Progenitor cell of endocrine pancreas (in vitro differentiated cells): ENCODE measurements at regions not wholly inside any gene's neighbourhood (a gene's known extent, or its start where the extent isn't known, plus 50 kb on each side); places are given as distances from the start of the nearest gene placed in this dataset.

Source experiments
- DNase-seq: peaks from one replicate; pipeline ENCODE4 v3.0.0; 2021; ENCODE audit warnings: low spot score; ENCODE audit not compliant: unreplicated experiment
- H3K27ac Mint-ChIP-seq: 2 replicates; pipeline ENCODE4 v1.8.0; 2021; ENCODE audit warnings: mild to moderate bottlenecking, moderate library complexity, mixed read lengths
- H3K27me3 Mint-ChIP-seq: 2 replicates; pipeline ENCODE4 v1.8.0; 2021; ENCODE audit warnings: mixed read lengths
- H3K36me3 Mint-ChIP-seq: 2 replicates; pipeline ENCODE4 v1.8.0; 2022; ENCODE audit warnings: mixed read lengths; ENCODE audit not compliant: insufficient read depth
- H3K4me1 Mint-ChIP-seq: 2 replicates; pipeline ENCODE4 v1.8.0; 2021; ENCODE audit warnings: low read depth, mixed read lengths
- H3K4me3 Mint-ChIP-seq: 2 replicates; pipeline ENCODE4 v1.8.0; 2021; ENCODE audit warnings: low read depth, mild to moderate bottlenecking, moderate library complexity, mixed read lengths
- H3K9me3 Mint-ChIP-seq: 2 replicates; pipeline ENCODE4 v1.8.0; 2021; ENCODE audit warnings: low read depth, mixed read lengths
- CTCF ChIP-seq: fragments of 200-600 bp; sonication (generic); IDR thresholded peaks from one replicate; pipeline ENCODE4 v1.5.0; 2021; ENCODE audit warnings: antibody characterized with exemption, mild to moderate bottlenecking; ENCODE audit not compliant: unreplicated experiment

- H3K27me3 Mint-ChIP-seq, result peaks cover 5% of the 10 kb centered on the region
- no peak for TF ChIP-seq CTCF
- no peak for DNase-seq
- H3K9me3 Mint-ChIP-seq, result no peaks in the 10 kb centered on the region
- H3K36me3 Mint-ChIP-seq, result no peaks in the 10 kb centered on the region
- peaks cover 2% of the 10 kb centered on the region for H3K4me1 Mint-ChIP-seq
- H3K27ac Mint-ChIP-seq, result no peak overlapping the region
- no peak overlapping the region for H3K4me3 Mint-ChIP-seq
Measured at GRCh38 chr12:105804591-105805265, 334.0 kb downstream of the NUAK1 start.

DNA sequence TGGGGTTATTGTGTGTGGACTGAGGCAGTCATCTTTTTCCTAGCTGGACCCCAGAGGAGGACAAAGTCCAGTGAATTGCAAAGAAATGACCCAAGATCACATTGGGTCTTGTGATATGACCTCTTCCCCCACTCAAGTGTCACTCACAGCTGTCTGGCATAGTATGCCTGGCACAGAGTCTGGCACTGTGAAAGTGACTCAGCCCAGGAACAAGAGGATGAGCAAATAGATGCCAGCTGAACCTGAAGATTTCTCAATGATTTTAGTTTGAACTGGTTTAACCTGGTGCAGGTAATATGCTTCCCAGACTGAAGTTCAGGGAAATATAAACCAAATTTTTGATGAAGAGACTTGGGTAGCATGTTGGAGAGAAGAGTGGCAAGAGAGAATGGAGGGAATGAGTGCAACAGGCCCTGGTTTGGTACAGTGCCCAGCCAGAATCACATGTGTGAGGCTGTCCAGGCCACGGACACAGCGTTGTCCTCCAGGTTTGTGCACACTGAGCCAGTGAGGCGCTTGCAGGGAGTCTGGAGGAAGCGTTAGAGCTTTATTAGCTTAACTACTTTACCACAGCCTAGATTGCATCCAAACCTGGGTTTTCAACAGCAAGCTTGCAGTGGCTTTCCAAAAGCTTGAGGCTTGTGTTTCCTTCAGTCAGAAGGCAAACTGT is 332.9 kb downstream of the NUAK1 start:
- Mint-ChIP-seq H3K27ac (no peak overlapping the region), H3K9me3 (peaks cover 2% of the 10 kb centered on the region), H3K4me1 (peaks cover 2% of the 10 kb centered on the region), H3K4me3 (no peak overlapping the region), H3K27me3 (peaks cover 5% of the 10 kb centered on the region), H3K36me3 (no peaks in the 10 kb centered on the region)
- no peak for TF ChIP-seq CTCF
- no peak for DNase-seq

- H3K27me3 Mint-ChIP-seq, result peaks cover 9% of the 10 kb centered on the region
- no peak overlapping the region for H3K4me3 Mint-ChIP-seq
- H3K27ac Mint-ChIP-seq, result no peak overlapping the region
- no peak for TF ChIP-seq CTCF
- peaks cover 5% of the 10 kb centered on the region for H3K9me3 Mint-ChIP-seq
- no peaks in the 10 kb centered on the region for H3K36me3 Mint-ChIP-seq
- no peak for DNase-seq
- peaks cover 2% of the 10 kb centered on the region for H3K4me1 Mint-ChIP-seq
Measured at GRCh38 chr12:105806400-105806770, 332.4 kb downstream of the NUAK1 start.

GRCh38 chr12:105812366-105812765 is 326.4 kb downstream of the NUAK1 start:
- Mint-ChIP-seq H3K27me3 (peaks cover 16% of the 10 kb centered on the region), H3K36me3 (no peaks in the 10 kb centered on the region)
- DNase-seq, result no peak

DNA sequence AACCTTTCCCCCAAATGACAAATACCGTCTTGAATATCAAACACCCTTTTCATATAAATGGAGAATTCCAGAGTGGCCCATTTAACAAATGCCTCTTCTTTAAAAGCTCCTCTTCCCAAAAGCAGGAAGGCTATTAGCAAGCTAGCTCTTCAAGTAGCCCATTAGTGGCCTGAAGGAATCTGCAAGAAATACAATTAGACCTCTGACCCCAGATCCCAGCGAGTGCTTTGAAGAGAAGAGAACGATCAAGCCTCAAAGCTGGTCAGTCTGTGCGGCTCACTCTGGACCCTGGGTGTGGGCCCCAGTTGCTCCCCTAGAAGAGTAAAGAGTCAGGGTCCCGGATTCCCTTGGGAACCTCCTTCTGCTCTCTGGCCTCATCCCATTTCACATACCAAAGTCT is 325.6 kb downstream of the NUAK1 start:
- Mint-ChIP-seq H3K4me1 (peaks cover 6% of the 10 kb centered on the region), H3K9me3 (peaks cover 5% of the 10 kb centered on the region), H3K27me3 (peaks cover 12% of the 10 kb centered on the region), H3K4me3 (no peak overlapping the region), H3K27ac (no peak overlapping the region), H3K36me3 (no peaks in the 10 kb centered on the region)
- DNase-seq, result no peak
- no peak for TF ChIP-seq CTCF

More at GRCh38 chr12:105812366-105812765, 326.4 kb downstream of the NUAK1 start:
- Mint-ChIP-seq H3K4me1 (peaks cover 6% of the 10 kb centered on the region), H3K27ac (no peak overlapping the region), H3K4me3 (no peak overlapping the region), H3K9me3 (peaks cover 5% of the 10 kb centered on the region)
- no peak for TF ChIP-seq CTCF
